ENCODE measurements at regions not wholly inside any gene's neighbourhood (a gene's known extent, or its start where the extent isn't known, plus 50 kb on each side); places are given as distances from the start of the nearest gene placed in this dataset.

DNA sequence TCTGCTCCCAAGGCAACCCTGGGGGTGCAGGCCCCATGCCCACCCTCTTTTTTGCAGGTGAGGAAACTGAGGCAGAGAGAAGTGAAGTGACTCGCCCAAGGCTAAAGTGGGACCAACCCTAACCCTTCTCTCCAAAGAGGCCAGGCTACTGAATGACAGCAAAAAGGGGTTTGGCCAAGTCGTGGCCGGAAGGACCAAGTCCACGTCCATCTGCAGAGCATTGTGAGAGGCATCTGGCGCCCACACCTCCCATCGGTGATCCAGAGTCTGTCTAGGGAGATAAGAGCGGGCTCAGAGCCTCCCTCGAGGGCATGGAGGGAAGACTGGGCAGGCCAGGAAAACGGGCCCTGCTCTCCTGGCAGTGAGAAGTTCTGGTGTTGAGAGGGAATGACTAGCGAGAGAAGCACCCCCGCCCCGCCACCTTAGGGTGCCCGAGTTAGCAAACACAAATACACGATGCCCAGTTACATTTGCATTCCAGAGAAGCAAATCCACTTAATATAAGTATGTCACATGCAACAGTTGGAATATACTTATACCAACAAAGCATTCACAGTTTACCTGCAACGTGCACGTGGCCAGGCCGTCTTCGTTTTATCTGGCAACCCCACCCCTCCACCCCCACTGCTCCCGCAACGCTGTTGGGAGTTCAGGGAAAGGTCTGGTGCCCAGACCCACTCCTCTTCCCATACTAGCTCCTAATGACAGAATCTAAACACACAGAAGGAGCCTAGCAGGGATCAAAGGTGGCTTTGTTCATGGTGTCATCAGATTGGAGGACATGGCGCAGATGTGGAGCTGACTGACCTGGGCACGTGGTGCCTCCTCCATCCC, 124.9 kb downstream of the OAT start:
- H3K4me3 ChIP-seq (ENCODE audit: low read depth, low read length) = no peak overlapping the region
- no peak for DNase-seq (ENCODE audit: low read depth)
- TF ChIP-seq, protein P1, sequence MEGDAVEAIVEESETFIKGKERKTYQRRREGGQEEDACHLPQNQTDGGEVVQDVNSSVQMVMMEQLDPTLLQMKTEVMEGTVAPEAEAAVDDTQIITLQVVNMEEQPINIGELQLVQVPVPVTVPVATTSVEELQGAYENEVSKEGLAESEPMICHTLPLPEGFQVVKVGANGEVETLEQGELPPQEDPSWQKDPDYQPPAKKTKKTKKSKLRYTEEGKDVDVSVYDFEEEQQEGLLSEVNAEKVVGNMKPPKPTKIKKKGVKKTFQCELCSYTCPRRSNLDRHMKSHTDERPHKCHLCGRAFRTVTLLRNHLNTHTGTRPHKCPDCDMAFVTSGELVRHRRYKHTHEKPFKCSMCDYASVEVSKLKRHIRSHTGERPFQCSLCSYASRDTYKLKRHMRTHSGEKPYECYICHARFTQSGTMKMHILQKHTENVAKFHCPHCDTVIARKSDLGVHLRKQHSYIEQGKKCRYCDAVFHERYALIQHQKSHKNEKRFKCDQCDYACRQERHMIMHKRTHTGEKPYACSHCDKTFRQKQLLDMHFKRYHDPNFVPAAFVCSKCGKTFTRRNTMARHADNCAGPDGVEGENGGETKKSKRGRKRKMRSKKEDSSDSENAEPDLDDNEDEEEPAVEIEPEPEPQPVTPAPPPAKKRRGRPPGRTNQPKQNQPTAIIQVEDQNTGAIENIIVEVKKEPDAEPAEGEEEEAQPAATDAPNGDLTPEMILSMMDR (IDR thresholded peaks at IDR 0.05; ENCODE audit: insufficient read depth, low read depth, low read length) = no peak

DNA sequence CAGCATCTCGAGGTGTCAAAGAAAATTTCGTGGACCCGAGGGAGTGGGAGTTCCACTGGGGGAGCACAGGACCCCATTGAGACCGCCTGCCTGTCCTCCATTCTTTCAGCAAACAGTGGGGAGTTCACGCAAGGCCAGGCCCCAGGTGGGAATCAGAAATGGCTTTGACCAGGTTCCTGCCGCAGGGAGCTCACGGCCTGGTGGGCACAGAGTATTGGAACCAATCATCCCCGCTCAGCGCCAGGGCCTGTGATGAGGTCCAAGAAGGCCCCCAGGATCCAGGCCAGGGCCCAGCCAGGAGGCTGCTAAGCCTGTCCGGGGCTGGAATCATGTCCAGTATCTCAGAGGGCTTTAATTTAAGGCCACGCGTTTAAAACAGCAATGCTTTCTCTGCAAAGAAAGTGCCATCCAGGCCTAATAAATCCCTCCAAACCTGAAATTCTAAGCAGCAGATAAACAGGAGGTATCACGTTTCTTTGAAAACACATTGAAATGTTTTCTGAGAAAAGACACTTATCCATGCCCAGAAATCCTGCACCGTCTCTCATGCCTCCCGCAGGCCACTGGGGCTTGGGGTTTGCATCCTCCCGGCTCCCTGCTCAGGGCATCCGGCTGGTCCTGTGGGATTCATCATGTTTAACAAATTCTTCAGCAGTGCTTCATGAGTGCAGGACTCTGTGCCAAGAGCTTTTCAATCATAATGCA, 125.7 kb downstream of the OAT start:
- TF ChIP-seq, protein P1 (IDR thresholded peaks at IDR 0.05; ENCODE audit: insufficient read depth, low read depth, low read length) = no peak
- H3K4me3 ChIP-seq (ENCODE audit: low read depth, low read length) = no peak overlapping the region
- DNase-seq (ENCODE audit: low read depth) = no peak

DNA sequence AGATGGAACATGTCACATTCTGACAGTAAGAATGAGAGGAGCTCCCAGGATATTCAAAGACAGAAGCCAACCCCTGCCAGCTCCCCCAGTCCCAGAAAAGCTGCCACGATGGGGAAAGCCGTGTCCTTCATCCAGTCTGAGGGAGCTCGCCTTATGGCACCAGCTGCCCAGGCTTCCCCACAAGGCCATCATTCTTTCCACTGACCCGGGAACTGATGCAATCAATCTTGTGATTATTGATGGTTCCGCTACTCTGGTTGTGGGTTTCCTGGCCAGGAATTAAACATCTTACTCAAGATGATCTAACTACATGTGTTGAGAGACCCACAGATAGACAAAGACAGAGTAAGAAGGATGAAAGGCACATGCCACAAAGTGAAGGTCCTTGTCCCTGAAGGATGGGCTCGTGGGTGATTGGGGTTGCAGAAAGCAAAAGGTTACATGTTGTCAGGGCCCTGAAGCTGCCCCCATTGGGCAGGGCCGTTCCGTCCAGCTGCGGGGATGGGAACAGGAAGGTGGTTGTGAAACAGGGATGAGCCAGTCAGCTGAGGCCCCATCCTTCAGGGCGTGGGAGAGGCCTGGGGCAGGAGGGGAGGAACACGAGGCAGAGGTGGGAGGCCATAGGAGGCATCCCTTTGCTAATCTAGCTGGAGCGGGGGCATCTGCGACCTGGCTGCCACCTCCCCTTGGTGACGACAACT, 127.6 kb downstream of the OAT start:
- no peak overlapping the region for H3K4me3 ChIP-seq (ENCODE audit: low read depth, low read length)
- peak; percentile 74 for DNase-seq (ENCODE audit: low read depth)
- TF ChIP-seq, protein P1 (IDR thresholded peaks at IDR 0.05; ENCODE audit: insufficient read depth, low read depth, low read length) = no peak

DNA sequence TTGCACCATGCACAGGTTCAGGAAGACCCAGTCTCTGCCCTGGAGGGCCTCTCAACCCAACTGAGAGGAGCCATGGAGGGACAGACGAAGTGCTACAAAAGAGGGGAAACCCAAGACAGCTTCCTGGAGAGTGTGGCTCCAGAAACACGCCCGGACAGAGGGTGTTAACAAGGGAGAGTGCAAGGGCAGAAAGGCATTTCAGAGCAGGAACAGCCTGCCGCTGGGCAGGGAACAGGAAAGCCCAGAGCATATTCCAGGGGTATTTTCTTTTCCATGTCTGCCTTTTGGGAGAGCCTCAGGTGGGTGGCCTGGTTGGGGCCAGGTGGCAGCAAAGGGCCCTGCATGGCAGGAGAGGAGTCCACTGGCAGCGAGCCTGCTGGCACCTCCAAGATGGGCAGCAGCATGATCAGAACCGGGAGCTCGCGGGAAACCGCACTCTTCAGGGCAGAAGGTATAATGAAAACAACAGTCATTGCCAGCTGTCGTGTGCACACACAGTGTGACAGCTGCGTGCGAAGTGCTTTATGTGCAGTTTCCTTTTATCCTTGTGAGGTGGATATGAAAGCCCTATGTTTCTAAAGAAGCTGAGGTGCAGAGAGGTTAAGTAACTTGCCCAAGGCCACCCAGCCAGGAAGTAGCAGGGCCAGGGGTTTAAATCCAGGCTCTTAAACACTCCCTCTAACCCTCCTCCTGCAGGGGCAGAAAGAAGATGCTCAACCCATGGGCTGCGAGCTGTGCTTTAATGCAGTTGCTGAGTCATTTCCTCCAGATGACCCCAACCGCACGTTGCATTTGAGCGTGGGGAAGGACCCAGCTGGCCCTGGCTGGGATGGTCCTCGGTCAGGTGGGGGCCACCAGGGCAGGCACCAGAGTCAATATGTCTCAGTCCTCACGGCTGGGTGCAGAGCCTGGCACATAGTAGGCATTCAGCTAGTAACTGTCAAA, 128.6 kb downstream of the OAT start:
- peak; percentile 89 for DNase-seq (ENCODE audit: low read depth)
- no peak overlapping the region for H3K4me3 ChIP-seq (ENCODE audit: low read depth, low read length)
- TF ChIP-seq, protein P1 (IDR thresholded peaks at IDR 0.05; ENCODE audit: insufficient read depth, low read depth, low read length) = no peak

DNA sequence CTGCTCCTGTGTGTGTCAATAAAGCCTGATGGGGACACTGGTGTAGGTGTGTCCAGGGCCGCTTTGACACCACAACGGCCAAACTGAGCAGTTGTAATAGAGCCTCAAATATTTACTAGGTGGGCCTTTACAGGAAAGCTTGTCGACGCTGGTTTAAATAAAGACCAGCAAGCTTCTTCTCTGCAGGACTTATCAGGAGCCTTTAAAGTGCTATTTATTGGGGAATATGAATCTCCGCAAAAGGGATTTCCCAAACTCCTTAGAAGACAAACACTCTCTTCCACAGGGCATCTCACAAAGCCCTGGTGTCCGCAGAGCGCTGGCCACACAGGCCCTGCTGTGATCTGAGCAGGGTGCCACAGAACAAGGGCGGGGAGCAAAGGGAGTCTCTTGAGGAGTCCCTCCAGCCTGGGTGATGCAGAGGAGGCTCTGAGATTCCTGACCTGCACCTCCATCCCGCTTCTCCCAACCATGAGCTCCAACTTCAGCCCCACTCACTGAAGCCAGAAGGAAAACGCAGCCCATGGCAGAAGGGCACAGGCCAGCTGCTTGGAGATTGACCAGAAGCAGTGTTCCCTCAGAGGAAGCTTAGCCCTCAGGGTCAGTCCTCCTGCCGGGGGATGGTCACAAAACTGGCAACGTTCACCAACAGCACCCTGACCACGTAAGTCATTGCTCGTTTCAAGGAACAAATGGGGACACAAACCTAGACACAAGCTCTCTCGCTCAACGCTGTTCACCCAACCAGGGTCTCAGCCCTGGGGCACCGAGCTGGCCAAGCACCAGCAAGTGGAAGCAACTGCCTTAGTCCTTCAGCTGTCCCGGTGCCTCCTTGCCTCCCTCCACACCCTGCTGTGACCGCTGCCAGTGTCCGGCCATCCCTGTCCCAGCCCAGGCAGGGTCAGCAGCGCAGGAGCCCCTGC, 129.5 kb downstream of the OAT start:
- TF ChIP-seq, protein P1 (IDR thresholded peaks at IDR 0.05; ENCODE audit: insufficient read depth, low read depth, low read length) = no peak
- no peak overlapping the region for H3K4me3 ChIP-seq (ENCODE audit: low read depth, low read length)
- DNase-seq (ENCODE audit: low read depth) = no peak

Data from fibroblast of villous mesenchyme (primary cell).